GM21360 (cell line): ENCODE measurements at regions not wholly inside any gene's neighbourhood (a gene's known extent, or its start where the extent isn't known, plus 50 kb on each side); places are given as distances from the start of the nearest gene placed in this dataset.

Experiments
- ATAC-seq: cut with Tn5 transposase; IDR thresholded peaks from one replicate; pipeline ENCODE4 v1.9.1; 2021; ENCODE audit warnings: mild to moderate bottlenecking, moderate library complexity; ENCODE audit not compliant: unreplicated experiment

DNA sequence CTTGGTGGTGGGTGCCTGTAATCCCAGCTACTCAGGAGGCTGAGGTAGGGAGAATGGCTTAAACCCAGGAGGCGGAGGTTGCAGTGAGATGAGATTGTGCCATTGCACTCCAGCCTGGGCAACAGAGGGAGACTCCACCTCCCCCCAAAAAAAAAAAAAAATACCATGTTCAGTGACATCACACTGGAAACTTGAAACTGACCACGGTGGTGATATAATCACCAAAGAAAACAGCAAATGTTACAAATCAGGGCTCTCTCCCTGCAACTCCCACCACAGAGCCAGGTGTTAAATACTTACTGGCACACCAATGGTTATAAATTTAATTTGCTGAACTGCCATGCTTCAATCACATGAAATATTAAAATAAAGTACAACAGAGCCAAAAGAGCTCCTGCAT lies 81.4 kb downstream of the ZNF608 start:
- no peak for ATAC-seq

DNA sequence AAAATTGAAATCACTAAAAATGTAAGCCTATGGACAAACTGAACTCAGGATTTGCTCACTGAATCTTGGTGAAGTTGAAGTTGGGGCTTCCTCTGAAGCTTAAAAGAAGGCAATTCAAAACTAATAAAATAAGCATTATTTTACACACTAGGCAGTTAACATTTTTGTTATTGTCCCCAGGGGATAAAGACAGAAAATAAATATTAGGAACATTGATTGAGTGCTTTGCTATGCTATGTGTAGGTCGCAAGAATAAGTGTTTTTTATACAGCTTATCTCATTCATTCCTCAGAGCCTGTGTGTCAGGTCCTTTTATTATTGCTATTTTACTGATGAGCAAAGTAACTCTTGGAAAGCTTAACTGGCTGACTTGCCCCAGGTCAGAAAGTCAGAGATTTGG lies 82.2 kb downstream of the ZNF608 start:
- ATAC-seq = no peak

DNA sequence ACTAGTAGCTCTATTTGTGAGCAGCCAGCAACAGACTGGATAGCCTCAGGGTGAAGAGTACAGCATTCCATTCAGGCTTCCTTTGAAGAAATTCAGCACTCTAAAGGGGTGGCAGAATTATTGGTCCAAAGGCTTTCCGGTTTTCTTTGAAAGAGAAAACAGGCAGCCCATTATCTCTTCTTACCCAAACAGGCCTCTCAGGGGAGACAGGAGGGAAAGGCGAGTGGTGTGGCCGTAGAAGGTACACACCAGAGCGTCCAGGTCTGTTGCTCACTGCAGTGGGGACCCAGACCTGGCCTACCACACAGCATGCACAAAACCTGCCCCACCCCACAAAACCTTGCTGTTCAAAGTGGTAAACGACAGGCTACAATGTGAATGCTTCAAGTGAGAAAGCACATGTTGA lies 83.3 kb downstream of the ZNF608 start:
- ATAC-seq = no peak

DNA sequence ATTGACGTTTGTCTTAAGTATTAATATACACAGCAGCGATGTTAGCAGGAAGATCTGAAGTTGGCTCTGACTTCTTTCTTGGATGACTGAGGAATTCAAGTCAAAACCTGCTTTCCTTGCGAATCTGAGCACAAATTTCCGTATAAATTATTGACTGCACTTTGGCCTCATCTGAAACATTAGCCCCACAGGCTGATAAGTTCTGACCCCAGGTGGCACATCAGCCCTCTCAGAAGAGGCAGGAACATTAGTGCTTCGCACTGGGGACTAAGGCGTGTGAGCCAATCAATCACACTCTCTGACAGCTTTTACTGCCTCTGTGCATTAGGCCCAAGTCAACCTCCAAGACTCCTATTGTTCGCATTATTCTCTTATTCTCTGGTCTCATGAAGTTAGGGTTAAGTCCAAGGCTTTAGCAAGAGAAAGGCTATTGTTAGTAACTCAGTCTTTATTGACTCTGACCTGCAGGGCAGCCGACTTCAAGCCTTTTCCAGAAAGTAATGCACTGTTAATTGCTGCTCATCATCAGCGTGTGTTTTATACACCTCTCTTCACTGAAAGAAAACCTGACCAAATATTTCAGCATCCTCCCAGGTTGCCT lies 84.2 kb downstream of the ZNF608 start:
- no peak for ATAC-seq

DNA sequence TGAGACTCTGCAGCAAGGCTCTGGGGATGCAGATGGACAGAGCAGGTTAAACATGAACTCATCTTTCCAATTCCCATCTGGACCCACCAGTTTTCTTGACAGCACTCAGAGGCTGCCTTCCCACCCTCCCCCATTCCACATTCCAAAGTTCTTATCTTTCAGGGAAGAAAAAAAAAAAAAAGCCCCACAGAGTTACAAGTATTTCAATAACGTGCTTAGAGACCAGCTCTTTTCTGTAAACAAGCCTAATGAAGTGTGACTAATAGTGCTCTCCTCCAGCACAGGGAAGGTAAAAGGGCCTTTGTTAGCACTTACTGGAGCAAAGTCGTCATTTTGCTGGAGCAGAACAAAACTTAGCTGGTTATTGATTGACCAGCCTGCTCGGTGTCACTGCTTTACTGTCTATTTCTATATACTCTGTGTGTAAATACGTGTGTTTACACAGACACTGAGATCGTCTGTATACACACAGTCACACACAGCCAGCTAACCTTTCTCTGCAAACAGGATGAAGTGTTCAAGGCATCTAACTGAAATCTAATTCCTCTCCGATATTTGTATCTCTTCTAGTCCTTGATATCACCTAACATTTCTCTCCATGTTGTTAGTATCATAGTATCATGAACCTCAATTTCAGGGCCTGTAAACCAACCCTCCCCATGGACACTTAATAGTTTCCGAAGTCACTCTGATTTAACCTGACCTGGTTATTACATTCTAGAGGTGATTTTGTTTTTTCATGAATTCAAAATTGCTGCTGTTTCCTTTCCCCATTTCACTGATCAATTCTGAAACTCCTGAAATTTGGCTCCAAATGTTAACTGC lies 84.9 kb downstream of the ZNF608 start:
- no peak for ATAC-seq

DNA sequence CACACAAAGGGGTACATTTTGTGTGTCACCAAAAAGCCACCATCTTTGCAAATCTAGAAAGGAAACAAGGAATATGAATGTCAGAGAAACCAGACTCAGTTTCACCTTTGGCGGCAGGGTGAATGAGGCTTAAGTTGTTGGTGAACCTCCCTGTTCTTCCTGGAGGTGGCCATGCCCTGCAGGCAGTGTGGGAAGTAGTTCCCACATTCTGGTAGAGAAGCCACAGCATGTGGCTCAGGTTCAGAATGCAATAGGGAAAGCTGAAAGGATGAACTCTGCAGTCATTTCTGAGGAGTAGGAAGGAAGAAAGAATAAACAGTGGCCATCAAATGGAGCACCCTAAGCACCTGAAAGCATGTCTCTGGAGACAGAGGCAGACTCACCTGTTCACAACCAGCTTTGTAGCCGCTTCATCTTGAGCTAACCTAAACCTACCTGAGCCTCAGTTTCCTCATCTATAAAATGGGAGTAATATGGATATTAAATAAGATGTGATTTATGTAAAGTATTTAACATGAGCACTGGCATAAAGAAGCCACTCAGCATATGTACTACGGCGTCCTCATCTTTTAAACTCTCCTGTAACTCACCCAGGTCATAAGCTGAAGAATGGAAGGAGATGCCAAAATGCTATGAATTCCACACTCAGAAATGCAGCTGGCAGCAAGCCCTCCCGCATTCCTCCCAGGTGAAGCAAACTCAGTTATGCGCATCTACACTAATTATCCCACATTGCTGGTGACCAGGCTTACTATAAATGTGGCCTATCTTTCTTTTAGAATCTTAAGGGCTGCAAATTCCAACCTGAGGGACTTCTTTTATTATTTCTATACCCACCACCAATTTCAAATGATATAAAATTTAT lies 86.0 kb downstream of the ZNF608 start:
- ATAC-seq = no peak

DNA sequence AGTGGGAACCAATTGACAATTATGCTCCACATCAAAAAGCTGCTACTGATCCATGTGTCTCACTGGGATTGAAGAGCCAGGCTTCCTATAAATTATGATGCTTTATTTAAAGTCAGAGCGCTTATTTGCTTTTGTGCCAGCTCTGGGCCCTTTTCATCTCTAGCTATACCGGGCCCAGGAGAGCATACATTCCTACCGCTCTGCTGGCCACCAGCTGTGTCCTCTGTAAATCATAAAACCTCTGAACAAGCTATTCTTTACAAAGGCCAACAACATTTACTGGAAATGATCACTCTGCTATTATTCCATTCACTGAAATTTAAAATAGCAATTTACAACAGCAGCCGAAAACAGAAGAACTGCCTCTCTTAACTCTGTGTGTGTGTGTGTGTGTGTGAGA lies 86.6 kb downstream of the ZNF608 start:
- ATAC-seq = no peak

DNA sequence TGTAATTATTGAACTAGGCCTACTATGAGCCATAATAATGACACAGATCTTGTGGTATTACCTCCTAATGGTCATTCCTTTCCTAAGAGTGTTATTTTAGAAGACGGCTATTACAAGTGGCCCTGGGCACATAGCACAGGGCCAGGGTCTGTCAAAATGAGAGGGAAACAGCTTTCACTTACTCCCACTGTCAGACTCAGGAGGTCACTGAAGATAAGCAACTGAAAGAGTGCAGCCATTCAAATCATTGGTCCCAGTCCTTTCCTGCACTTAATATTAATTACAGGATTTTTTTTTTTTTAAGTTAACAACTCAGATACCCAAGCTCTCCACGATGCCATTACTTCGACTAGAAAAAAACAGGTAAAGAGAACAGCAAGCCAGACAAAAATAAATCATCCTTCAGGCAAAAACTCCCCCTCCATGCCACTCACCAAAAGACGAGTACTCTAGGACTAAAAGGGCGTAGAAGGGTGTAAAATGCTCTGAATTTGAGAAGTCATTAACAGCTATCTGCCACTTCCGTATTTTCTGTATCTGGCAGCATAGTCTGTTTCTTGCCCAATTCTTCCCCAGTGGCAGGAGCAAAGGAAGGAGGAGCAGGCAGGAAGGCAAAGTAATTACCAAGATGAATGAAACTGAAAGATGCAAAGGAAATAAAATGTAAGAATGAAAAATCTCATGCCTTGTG lies 87.4 kb downstream of the ZNF608 start:
- no peak for ATAC-seq

DNA sequence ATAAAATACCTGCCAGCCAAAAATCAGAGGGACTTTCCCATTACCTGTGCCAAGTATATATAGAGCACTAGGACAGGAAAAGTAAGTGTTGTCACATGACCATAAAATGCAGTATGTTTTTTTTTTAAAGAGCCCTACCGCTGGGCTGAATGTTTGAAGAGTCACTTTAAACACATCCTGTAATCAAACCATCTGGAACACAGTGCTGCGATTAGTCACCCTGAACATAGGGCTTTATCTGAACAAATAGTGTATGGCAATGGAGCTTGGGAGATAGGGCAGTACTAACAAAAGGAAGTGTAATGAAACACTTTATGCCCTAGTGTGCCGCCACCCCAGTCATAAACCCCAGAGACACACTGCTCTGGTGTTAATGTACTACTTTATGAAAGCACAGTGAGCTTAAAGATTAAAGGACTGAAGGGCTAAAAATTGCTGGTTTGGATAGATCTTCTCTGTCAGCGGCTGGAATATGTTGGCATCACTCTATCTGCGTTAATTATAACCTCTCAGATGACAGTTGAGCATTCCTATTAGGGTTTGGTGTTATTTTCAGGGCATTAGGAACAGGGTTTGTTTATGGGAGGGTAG lies 90.4 kb downstream of the ZNF608 start:
- ATAC-seq = peak; percentile 32

DNA sequence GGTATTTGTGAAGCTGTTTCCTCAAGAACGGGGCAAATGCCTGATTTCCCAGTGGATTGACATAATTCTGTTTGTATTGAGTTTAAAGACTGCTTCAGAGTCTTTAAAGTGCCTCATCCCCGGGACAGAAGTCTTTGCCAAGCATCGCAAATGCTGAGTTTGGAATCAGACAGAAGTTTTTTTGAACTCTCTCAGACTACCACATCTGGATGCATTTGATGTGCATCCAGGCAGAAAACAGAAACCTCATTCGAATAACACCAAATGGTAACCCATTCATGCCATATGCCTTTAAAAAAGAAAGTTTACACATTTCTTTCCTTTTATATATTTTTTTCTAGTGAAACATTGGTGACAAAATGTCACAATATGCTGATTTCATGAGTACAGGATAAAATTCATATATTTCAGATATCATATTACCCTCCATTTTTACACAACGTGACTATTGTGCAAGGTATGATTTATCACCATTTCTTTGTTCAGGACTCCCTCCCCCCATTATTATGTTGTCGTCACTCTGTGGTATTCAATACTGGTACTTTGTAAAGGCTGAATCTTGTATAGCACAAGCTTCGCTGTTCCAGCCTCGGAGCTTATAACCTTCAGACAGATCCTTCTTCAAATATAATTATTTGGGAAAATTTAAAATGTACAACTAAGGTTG lies 91.1 kb downstream of the ZNF608 start:
- no peak for ATAC-seq

DNA sequence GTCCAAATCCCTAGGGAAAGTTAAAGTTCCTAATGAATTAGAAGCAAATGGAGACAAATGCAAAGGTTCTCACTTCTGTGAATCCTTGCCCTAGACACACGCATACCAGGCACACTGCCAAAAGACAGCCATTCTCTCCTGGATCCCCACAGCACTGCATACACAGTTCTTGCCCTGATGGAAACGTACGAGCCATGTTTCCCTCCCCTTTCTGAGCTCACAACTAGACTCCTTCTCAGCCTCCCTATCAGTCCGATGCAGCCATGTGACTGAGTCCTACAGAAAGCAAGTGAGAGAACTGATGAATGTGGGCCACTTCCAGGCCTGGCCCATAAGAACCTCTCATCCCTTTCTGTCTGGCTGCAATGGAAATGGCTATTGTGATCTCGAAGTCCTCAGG lies 92.0 kb downstream of the ZNF608 start:
- no peak for ATAC-seq

DNA sequence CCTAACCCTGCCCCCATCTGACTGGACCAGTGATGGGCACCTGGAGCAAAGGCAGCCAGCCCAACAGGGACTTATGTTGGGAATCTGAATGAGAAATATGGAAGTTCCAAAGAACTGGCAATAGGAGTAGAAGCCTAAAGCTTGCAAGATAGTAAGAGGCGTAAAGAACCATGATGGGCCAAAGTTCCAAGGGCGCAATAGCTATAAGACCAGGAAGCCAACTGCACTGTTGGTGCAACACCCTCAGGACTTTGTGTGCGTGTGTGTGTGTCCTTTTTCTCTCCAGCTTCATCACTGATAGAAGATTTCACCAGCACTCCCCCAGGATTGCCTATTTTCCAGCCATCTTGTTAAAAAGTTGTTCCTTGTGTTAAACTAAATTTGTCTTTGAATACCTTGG lies 92.8 kb downstream of the ZNF608 start:
- no peak for ATAC-seq

DNA sequence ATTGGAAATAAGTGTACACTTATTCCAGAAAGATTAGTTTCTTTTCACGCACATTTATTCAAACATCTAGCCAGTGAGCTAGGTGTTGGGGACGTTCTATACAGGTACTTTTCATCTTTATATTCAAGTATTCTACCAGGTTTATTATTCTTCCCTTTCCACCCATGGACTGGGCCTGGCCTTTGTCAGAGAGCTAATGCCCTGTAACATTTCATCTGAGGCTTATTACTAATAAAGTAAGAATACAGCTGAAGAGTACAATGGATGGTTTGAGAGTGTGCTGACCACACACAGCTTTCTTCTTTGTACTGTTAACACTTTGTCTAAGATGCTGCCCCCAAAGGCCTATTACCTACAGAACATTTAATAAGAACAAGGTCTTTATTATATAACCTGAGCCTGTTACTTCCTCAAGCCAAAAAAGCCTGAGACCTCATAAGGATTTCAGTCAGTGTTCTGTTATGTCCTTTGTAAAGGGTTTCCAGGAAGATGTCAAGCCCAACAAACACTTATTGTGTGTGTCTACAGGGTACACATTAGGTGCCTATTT lies 93.5 kb downstream of the ZNF608 start:
- ATAC-seq = no peak

DNA sequence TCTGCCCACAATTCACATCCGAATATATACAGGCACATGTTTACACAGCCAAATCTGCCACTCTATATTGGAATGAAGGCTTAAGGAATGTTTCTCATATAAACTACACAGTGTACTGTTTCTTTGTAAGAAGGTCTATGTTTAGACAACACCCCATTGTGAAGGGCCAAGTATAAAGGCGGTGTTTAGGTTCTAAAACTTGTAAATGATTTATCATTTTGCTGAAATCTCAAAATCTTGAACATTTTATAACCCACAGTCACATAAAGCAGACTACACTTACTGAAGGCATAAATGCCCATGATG lies 94.0 kb downstream of the ZNF608 start:
- ATAC-seq = no peak

DNA sequence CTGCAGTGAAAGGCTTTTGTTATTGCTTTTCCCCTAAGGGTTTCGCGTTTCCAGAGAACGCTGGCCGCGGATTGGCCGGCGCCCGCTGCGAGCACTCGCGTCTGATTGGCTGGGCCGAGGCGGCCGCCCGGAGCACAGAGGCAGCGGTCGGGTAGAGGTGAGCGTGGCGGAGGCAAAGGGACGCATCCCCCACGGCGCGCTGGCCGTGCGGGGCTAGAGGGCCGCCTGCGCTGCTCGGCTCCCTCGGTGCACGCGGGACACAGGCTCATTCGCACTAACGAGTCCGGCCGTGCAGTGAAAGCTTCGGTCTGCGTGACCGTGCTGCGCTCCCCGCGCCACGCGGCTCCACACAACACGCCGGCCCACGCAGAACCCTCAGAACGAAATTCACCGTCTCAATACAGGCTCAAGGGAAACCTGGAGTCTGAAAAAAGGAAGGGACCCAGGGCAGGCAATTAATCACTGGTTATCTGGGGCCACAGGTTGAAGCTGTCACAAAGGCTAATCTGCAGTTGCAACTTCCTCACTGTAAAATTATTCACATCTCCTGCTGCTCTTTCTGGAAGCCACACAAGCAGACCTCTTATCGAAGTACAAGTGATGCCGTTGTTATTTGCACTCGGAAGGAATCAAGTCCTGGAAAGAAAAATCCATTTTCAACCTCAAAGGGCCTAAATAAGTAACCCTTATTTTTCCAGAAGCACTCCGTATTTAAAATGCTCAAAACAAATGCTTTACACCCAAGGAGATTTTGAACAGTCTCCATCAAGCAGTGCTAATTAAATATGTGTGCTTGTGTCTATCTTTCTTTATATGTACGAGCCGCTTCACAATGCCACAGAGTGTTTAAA lies 94.6 kb downstream of the ZNF608 start:
- ATAC-seq = peak; percentile 30

DNA sequence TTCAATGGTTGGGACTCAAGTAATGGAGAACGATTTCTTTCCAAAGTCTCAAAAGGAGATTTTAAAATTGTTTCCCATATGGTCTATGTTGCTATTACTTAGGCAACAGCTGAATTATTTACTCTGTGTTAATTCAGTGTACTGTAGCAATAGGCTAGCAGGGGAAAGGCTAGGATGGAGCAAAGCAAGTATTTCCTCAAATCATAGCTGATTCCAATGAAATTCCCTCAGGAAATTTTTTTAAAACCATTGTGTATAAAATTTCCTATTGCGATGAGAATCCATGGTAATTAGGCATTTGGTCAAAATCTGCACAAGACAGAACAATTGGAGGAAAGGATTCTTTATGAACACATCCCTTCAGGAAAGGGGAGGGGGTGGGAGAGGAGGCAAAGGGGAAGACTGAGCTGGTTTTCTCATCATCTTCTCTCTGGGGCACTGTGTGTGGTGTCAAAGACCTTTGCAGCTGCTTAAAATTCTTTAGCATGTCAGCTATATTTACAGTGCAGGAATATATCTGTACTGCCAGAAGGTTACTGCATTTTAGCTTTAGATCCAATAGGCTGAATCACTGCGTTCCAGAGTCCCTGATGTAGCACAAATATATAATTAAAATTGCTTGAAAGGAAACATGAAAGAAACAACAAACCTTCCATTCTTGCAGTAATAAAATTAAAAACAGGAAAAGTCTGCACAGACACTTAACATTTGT lies 95.3 kb downstream of the ZNF608 start:
- ATAC-seq = no peak

DNA sequence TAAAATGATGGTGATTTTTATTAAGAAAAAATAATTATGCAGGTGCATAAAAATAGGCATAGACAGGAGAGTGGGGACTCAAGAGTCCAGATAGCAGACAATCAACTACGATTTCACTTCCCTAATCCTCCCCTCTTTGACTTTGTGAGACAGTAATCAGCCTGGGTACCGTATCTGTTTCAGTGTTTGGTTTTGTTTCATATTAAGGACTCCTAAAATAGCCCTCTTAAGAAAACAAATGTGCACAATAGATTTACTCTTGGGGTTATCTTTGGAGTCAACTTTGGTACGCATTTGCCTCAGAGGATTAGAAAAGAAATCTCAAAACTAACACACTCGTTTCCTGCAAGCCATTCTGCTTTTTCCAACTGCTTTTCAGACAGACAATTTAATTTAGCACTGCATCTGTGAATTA lies 96.3 kb downstream of the ZNF608 start:
- ATAC-seq = peak; percentile 58

DNA sequence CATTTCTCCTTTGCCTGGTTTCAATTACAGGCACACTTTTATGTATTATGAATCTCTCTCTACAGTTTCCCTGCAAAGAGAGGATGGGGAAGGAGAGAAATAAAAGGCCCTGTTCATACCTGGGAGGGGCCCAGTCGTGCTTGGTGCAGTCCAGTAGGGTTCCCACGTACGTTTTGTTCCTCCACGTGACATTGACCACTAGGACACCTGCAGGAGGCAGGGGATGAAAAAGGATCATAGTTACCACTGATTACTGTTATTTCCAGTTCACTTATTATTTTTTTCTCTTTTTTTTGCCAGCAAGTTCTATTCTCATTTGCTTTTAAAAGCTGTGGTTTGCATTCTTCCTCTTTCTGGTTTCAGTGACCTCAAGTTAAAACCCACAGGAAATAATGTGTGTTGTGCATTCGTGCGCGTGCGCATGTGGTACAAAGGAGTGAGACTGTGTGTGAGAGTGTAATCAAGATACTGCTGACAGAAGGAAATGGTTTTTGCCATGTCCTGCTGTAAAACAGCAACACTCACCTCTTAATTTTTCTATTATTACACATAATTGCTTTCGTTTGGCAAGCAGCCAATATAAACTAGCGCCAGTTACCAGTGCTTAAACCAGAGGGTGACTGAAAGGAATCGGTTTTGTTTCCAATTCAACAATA lies 96.8 kb downstream of the ZNF608 start:
- peak; percentile 63 for ATAC-seq
